ENCODE measurements at regions not wholly inside any gene's neighbourhood (a gene's known extent, or its start where the extent isn't known, plus 50 kb on each side); places are given as distances from the start of the nearest gene placed in this dataset.
"Not testable (repeated sequence)": the region's sequence is repeated elsewhere in the genome, so short reads cannot be mapped to it uniquely, and the experiment has no call there.

DNA sequence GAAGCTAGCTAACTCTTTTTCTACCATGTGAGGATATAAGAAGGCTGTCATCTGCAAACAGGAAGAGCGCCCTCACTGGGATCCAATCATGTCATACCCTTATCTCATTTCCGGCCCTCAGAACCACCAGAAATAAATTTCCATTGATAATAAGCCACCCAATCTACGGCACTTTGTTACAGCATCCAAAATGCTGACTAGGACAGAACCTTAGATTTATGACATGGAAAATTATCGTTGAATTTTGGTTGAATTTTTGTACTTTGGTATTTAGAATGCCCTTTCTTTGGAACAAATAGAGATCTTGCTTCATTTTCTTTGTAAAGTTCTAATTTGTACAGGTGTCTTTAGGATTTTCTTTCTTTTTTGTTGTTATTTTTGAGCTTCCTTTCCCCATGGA, 53.3 kb upstream of the CYLC2 start:
- DNase-seq (ENCODE audit: low spot score), result no peak

- no peak for DNase-seq (ENCODE audit: low spot score)
Measured at GRCh38 chr9:102922526-102922925, 72.6 kb upstream of the CYLC2 start.

GRCh38 chr9:102911185-102911584, 83.9 kb upstream of the CYLC2 start:
- no peak for DNase-seq (ENCODE audit: low spot score)

- not testable (repeated sequence) for DNase-seq (ENCODE audit: low spot score)
Measured at GRCh38 chr9:102905795-102906194, 89.3 kb upstream of the CYLC2 start.

GRCh38 chr9:102892025-102892424, 103.1 kb upstream of the CYLC2 start:
- no peak for DNase-seq (ENCODE audit: low spot score)

DNA sequence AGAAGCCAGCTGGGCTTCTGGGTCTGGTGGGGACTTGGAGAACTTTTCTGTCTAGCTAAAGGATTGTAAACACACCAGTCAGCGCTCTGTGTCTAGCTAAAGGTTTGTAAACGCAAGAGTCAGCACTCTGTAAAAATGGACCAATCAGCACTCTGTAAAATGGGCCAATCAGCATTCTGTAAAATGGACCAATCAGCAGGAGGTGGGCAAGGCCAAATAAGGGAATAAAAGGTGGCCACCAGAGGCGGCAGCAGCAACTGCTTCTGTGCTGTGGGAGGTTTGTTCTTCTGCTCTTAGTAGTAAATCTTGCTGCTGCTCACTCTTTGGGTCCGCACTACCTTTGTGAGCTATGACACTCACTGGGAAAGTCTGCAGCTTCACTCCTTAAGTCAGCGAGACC, 106.4 kb upstream of the CYLC2 start:
- not testable (repeated sequence) for DNase-seq (ENCODE audit: low spot score)

- DNase-seq (ENCODE audit: low spot score), result no peak
Measured at GRCh38 chr9:102875687-102876086, 119.4 kb upstream of the CYLC2 start.

- no peak for DNase-seq (ENCODE audit: low spot score)
Measured at GRCh38 chr9:102867488-102867887, 127.6 kb upstream of the CYLC2 start.

- DNase-seq (ENCODE audit: low spot score), result no peak
Measured at GRCh38 chr9:102862478-102862877, 132.7 kb upstream of the CYLC2 start.

DNA sequence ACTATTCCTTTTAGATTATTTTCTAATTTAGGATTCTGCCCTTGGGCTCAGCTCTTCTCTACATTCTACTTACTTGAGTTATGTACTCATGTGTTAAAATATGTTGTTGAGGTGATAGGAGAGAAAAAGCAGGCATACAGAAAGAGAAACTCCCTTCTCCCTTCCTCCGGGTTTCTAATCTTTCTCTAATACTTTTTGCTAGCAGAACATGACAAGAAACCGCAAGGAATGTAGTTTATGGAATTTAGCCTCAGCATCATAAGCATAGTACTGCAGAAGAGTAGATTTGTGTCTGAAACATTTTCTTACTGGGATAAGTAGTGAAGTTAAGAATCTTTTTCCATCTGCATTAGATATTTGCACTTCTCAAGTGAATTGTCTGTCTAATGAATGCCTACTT, 139.5 kb upstream of the CYLC2 start:
- no peak for DNase-seq (ENCODE audit: low spot score)

GRCh38 chr9:102845827-102846371, 149.2 kb upstream of the CYLC2 start:
- no peak for DNase-seq (ENCODE audit: low spot score)

DNA sequence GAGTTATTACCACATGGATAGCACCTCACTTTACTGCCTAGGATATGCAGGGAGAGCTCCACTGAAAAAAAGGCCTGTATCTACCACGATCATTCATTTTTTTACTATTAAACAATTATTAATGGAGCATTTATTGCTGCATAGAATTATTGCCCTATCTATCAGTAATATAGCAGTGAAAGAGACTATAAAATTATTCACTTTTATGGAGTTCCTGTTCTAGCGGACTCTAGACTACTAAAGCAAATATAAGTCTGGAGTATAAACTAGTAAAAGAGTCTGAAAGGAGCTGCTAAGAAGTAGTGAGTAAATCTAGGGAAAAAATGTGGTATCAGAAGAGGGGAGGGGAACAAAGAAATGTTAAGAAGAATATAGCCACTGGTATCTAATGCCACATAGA, 150.4 kb upstream of the CYLC2 start:
- no peak for DNase-seq (ENCODE audit: low spot score)

DNA sequence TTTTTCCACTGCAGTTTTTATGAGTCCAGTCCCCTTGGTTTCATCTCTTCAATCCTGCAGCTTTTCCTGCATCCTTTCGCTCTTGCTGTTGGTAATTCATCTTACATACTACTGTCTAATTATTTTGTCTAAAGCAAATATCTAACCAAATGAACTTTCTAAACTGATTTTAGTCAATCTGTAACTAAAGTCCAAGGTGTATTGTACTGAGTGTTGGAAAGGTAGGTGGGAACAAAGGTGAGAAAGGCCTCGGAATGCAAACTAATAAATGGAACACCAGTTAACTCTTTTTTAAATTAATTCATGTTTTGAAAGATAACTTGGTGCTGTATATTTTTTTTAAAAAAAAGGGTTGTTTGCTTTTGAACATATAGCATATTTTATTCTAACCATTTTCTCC, 152.7 kb upstream of the CYLC2 start:
- DNase-seq (ENCODE audit: low spot score), result no peak

GRCh38 chr9:102841376-102841775, 153.8 kb upstream of the CYLC2 start:
- DNase-seq (ENCODE audit: low spot score), result no peak

DNA sequence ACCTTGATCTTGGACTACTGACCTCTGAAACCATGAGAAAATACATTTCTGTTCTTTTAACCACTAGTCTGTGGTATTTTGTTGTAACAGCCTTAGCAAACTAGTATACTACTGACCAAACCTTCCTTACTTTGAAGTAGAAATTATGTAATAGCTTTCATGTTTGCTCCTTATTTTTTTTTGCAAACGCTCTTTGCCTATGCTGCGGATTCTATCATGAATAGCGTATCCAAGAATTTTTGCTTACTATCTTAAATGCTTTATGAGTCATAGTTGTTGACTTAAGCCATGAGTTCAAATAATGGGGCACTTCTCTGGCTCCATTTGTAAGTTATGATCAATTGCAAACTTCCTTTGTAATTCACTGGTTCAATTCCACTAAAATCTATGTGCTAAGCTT, 154.8 kb upstream of the CYLC2 start:
- no peak for DNase-seq (ENCODE audit: low spot score)

DNA sequence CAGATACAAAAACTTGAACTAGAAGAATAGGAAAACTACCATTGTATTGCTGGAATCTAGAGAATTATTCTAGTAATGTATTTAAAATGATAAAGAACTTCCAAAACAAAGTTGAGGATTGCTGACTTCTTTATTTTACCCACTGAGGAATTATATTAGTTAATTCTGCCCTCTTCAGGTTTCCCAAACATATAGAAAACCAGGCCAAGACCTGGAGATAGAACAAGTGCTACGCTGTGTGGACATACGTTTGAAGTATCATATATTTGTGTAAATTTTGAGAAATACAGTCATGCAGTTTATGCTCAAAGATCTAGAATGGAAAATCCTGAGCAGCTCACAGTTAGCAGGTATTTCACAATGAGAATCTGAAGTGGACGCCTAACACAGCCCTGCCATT, 162.3 kb upstream of the CYLC2 start:
- no peak for DNase-seq (ENCODE audit: low spot score)

DNA sequence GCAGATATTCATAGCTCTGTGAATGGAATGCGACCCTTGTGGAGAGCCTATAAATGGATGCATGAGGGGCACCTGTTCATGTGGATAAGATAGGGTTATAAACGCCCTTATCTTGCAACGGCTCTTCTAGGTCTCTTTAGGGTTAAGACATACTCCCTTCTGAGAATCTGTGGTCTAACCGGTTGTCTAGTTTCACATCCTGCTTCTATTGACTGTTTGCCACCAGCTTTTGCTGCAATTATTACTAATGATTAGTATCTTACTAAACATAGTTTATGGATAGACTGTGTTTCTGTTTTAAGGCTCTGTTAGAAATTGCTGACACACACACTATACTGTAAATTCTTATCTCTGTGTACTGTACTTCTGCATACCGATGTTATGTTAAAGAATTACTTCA, 198.9 kb upstream of the CYLC2 start:
- DNase-seq (ENCODE audit: low spot score), result no peak

- no peak for DNase-seq (ENCODE audit: low spot score)
Measured at GRCh38 chr9:102795532-102795931, 199.6 kb upstream of the CYLC2 start.

DNA sequence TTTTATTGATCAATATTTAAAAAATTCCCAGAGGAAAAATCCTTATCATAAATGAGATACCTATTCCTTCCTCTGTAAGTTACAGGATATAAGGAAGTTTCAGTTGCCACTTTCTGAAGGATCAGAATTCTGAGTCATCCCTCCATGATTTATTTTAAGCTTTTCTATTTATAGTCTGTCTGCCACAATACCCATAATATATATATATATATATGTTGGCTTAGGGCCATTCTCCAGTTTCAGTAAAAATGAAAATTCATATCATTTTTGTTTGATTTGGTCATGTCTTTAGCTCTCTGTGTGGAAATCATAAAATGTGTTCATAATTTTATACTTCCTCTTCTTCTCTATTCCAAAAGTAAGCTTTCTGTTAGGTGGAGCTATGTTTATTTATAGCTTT, 215.8 kb upstream of the CYLC2 start:
- DNase-seq (ENCODE audit: low spot score), result no peak

GRCh38 chr9:102778746-102779145, 216.4 kb upstream of the CYLC2 start:
- no peak for DNase-seq (ENCODE audit: low spot score)

- DNase-seq (ENCODE audit: low spot score), result no peak
Measured at GRCh38 chr9:102770704-102771103, 224.4 kb upstream of the CYLC2 start.

DNA sequence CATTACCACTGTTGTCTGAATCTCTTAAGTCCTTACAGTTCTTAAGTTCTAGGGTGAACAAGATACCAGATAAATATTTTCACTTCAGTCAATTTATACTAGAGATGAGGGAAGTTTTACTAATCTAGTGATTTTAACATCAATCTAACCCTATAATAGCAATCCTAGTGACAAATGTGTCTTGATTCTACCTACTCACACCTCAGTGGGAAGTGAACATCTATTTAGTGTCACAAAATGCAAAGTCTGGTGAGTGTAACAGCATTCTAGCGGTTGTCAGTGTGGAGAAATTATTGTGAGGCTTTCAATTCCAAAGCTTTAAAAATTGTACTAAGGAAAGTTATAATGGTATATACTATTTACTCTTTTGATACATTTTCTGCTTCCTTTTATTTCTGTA, 225.8 kb upstream of the CYLC2 start:
- DNase-seq (ENCODE audit: low spot score), result no peak

GRCh38 chr9:102768002-102768401, 227.1 kb upstream of the CYLC2 start:
- no peak for DNase-seq (ENCODE audit: low spot score)

DNA sequence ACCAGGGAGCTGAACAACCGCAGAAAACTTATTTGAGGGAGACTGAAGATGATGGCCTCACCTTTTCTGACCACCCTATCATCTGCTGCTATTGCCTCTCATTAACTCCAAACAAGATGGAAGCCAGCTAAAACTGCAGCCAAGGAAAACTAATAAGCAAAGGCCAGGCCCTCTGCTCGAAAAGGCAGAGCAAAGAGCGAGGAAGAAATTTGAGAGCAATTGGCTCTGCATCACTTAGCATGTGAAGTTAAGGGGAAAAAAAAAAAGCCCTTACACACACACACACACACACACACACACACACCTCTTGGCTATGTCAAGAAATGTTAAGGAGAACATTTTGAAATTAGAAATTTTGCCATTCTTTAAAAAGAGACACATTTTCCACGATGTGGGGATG, 228.1 kb upstream of the CYLC2 start:
- DNase-seq (ENCODE audit: low spot score), result no peak

- no peak for DNase-seq (ENCODE audit: low spot score)
Measured at GRCh38 chr9:102740578-102740977, 254.6 kb upstream of the CYLC2 start.
